ENCODE measurements at regions not wholly inside any gene's neighbourhood (a gene's known extent, or its start where the extent isn't known, plus 50 kb on each side); places are given as distances from the start of the nearest gene placed in this dataset.

DNA sequence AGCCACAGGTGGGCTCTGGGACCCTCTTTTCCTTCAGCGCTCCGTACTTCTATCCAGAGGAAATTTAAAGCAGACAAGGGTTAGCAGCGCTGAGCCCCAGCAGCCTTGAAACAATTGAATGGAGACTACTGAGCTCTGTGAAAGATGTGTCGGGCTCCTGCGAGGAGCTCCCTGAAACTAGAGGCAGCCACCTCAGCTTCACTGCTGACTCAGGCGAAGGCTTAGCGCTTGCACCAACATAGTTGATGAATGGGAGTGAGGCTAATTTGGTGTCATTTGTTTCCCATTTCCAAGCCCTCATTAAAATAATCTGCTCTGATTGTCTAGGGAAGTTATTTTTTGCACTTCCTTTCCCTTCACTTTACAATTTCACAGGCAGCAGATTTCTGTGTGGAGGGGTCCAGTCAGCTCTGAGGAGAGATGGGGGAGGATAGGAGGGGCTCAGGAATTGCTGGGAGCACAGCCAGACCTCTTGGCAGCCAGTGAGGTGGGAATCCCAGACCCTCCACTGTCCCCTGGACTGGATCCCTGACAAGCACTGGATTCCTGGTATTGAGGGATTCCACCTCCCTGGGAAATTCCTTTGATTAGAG lies 398.9 kb upstream of the PLXNA2 start:
- TF ChIP-seq CTCF (conservative IDR thresholded peaks at IDR 0.05 in 1 of 2, IDR thresholded peaks at IDR 0.05 in 1 of 2; ENCODE audit: extremely low read depth in 1 of 2, insufficient read depth in 1 of 2, low read depth in 1 of 2, low read length in 2 of 2) (no peak), EZH2 (IDR thresholded peaks at IDR 0.05; ENCODE audit: borderline replicate concordance, low read length) (no peak)
